ENCODE measurements at regions not wholly inside any gene's neighbourhood (a gene's known extent, or its start where the extent isn't known, plus 50 kb on each side); places are given as distances from the start of the nearest gene placed in this dataset.

- TF ChIP-seq POLR2AphosphoS5 (IDR thresholded peaks at IDR 0.05; ENCODE audit: borderline replicate concordance, low read depth, low read length) (no peak), EZH2 (IDR thresholded peaks at IDR 0.05) (no peak), FOXP2 (optimal IDR thresholded peaks at IDR 0.05; ENCODE audit: control extremely low read depth, extremely low read length, insufficient read depth) (no peak)
Observed at GRCh38 chr2:217186668-217187159, 326.9 kb upstream of the TNP1 start.

All from SK-N-MC (cell line).